Endothelial cell (in vitro differentiated cells): ENCODE measurements at regions not wholly inside any gene's neighbourhood (a gene's known extent, or its start where the extent isn't known, plus 50 kb on each side); places are given as distances from the start of the nearest gene placed in this dataset.

Source experiments
- DNase-seq: peaks from one replicate; pipeline ENCODE4 v3.0.0; 2021; ENCODE audit warnings: low spot score
- H3K27ac Mint-ChIP-seq: one replicate; pipeline ENCODE4 v1.8.0; 2021; ENCODE audit warnings: mixed read lengths, inconsistent platforms; ENCODE audit not compliant: unreplicated experiment
- H3K27me3 Mint-ChIP-seq: one replicate; pipeline ENCODE4 v1.8.0; 2021; ENCODE audit warnings: mild to moderate bottlenecking, moderate library complexity, mixed read lengths, inconsistent platforms; ENCODE audit not compliant: unreplicated experiment
- H3K36me3 Mint-ChIP-seq: one replicate; pipeline ENCODE4 v1.8.0; 2021; ENCODE audit warnings: mild to moderate bottlenecking, low read depth, mixed read lengths, inconsistent platforms; ENCODE audit not compliant: unreplicated experiment
- H3K4me1 Mint-ChIP-seq: one replicate; pipeline ENCODE4 v1.8.0; 2021; ENCODE audit warnings: mild to moderate bottlenecking, mixed read lengths, inconsistent platforms; ENCODE audit not compliant: unreplicated experiment
- H3K4me3 Mint-ChIP-seq: one replicate; pipeline ENCODE4 v1.8.0; 2021; ENCODE audit warnings: mild to moderate bottlenecking, mixed read lengths, inconsistent platforms; ENCODE audit not compliant: unreplicated experiment
- H3K9me3 Mint-ChIP-seq: one replicate; pipeline ENCODE4 v1.8.0; 2021; ENCODE audit warnings: mixed read lengths, inconsistent platforms; ENCODE audit not compliant: unreplicated experiment
- CTCF ChIP-seq: fragments of 200-600 bp; sonication (generic); IDR thresholded peaks from one replicate; pipeline ENCODE4 v1.5.0; 2021; ENCODE audit warnings: antibody characterized with exemption; ENCODE audit not compliant: unreplicated experiment

GRCh38 chr4:152079079-152079478, 318.3 kb upstream of the GATB start:
- no peak overlapping the region for H3K4me3 Mint-ChIP-seq
- peaks cover 11% of the 10 kb centered on the region for H3K4me1 Mint-ChIP-seq
- H3K27ac Mint-ChIP-seq: no peak overlapping the region
- DNase-seq: no peak
- H3K9me3 Mint-ChIP-seq: no peaks in the 10 kb centered on the region
- no peak for TF ChIP-seq CTCF
- H3K36me3 Mint-ChIP-seq: no peaks in the 10 kb centered on the region
- peaks cover 2% of the 10 kb centered on the region for H3K27me3 Mint-ChIP-seq

GRCh38 chr4:152077582-152077981, 316.8 kb upstream of the GATB start:
- Mint-ChIP-seq H3K4me3 (no peak overlapping the region), H3K4me1 (peaks cover 11% of the 10 kb centered on the region), H3K27ac (no peak overlapping the region), H3K36me3 (no peaks in the 10 kb centered on the region), H3K27me3 (peaks cover 4% of the 10 kb centered on the region), H3K9me3 (no peaks in the 10 kb centered on the region)
- DNase-seq: no peak
- no peak for TF ChIP-seq CTCF

- H3K4me1 Mint-ChIP-seq: peaks cover 3% of the 10 kb centered on the region
- H3K4me3 Mint-ChIP-seq: no peak overlapping the region
Measured at GRCh38 chr4:152075253-152075928, 314.6 kb upstream of the GATB start.

GRCh38 chr4:152074573-152074972, 313.8 kb upstream of the GATB start:
- DNase-seq: no peak
- Mint-ChIP-seq H3K9me3 (no peaks in the 10 kb centered on the region), H3K27ac (no peak overlapping the region), H3K4me1 (peaks cover 3% of the 10 kb centered on the region), H3K36me3 (no peaks in the 10 kb centered on the region), H3K4me3 (no peak overlapping the region), H3K27me3 (peaks cover 2% of the 10 kb centered on the region)
- no peak for TF ChIP-seq CTCF

More at GRCh38 chr4:152075253-152075928, 314.6 kb upstream of the GATB start:
- Mint-ChIP-seq H3K27me3 (peaks cover 2% of the 10 kb centered on the region), H3K27ac (no peak overlapping the region), H3K36me3 (no peaks in the 10 kb centered on the region), H3K9me3 (no peaks in the 10 kb centered on the region)
- no peak for DNase-seq
- TF ChIP-seq CTCF: no peak

GRCh38 chr4:152074088-152074437, 313.3 kb upstream of the GATB start:
- no peaks in the 10 kb centered on the region for H3K9me3 Mint-ChIP-seq
- no peak for TF ChIP-seq CTCF
- no peak overlapping the region for H3K27ac Mint-ChIP-seq
- no peak overlapping the region for H3K4me3 Mint-ChIP-seq
- no peaks in the 10 kb centered on the region for H3K36me3 Mint-ChIP-seq
- DNase-seq: no peak
- H3K4me1 Mint-ChIP-seq: peaks cover 3% of the 10 kb centered on the region
- peaks cover 2% of the 10 kb centered on the region for H3K27me3 Mint-ChIP-seq
